ENCODE measurements at regions not wholly inside any gene's neighbourhood (a gene's known extent, or its start where the extent isn't known, plus 50 kb on each side); places are given as distances from the start of the nearest gene placed in this dataset.

GRCh38 chr2:113823716-113824595, 65.9 kb upstream of the ACTR3 start:
- DNase-seq (no peak), ATAC-seq (ENCODE audit: low read depth) (no peak)
- H3K4me2 ChIP-seq (ENCODE audit: low read depth, low read length), result no peak overlapping the region
- no peaks in the 10 kb centered on the region for H3K9me3 ChIP-seq (ENCODE audit: control insufficient read depth, insufficient read depth, low read length)
- no peak overlapping the region for H2AK5ac ChIP-seq (ENCODE audit: low read depth, low read length)
- no peak overlapping the region for H2BK5ac ChIP-seq (ENCODE audit: low read depth, low read length, poor library complexity, severe bottlenecking)
- intact Hi-C loops (cut with micrococcal nuclease), result no loop called here
- H2BK120ac ChIP-seq (ENCODE audit: low read depth, low read length), result no peak overlapping the region
- no peaks in the 10 kb centered on the region for H3K36me3 ChIP-seq (ENCODE audit: control insufficient read depth, insufficient read depth, low read length)
- no peak overlapping the region for H3K4ac ChIP-seq (ENCODE audit: low read depth, low read length)
- H3K14ac ChIP-seq (replicated peaks; ENCODE audit: low read depth, low read length), result no peak overlapping the region
- H2AFZ ChIP-seq (replicated peaks; ENCODE audit: low read length, poor library complexity), result no peak overlapping the region
- CTCF ChIA-PET, result no interaction called here
- POLR2A ChIA-PET (ENCODE audit: unreplicated experiment), result no interaction called here
- no TSS peak for BruUV-seq (replicated peaks)
- H4K5ac ChIP-seq (ENCODE audit: low read depth, low read length), result no peak overlapping the region
- H3K18ac ChIP-seq (ENCODE audit: low read depth, low read length), result no peak overlapping the region
- no peak overlapping the region for H3K23ac ChIP-seq (ENCODE audit: low read depth, low read length)
- TF ChIP-seq SMC3 (IDR thresholded peaks at IDR 0.05; ENCODE audit: low read depth, low read length), result no peak
- TF ChIP-seq RAD21 (IDR thresholded peaks at IDR 0.05; ENCODE audit: low read length), result no peak
- no peak for TF ChIP-seq RFX5 (IDR thresholded peaks at IDR 0.05; ENCODE audit: low read depth, low read length)
- TF ChIP-seq CHD1 (IDR thresholded peaks at IDR 0.05; ENCODE audit: low read depth, low read length), result no peak
- no peak for TF ChIP-seq ELK1 (IDR thresholded peaks at IDR 0.05; ENCODE audit: borderline replicate concordance, low read depth, low read length)
- TF ChIP-seq FOS (IDR thresholded peaks at IDR 0.05; ENCODE audit: low read depth, low read length), result no peak
- no peak for TF ChIP-seq BHLHE40 (IDR thresholded peaks at IDR 0.05; ENCODE audit: low read depth, low read length)
- no peak for TF ChIP-seq MXI1 (IDR thresholded peaks at IDR 0.05; ENCODE audit: borderline replicate concordance, low read depth, low read length)
- TF ChIP-seq MAFK (IDR thresholded peaks at IDR 0.05; ENCODE audit: low read depth, low read length), result no peak
- TF ChIP-seq CTCF (conservative IDR thresholded peaks at IDR 0.05; ENCODE audit: low read depth, low read length), result no peak
- no peak for TF ChIP-seq NFE2L2 (IDR thresholded peaks at IDR 0.05; ENCODE audit: low read depth, low read length)
- TF ChIP-seq USF2 (IDR thresholded peaks at IDR 0.05; ENCODE audit: low read depth, low read length), result no peak
- TF ChIP-seq POLR2A (IDR thresholded peaks at IDR 0.05; ENCODE audit: low read depth, low read length), result no peak
- TF ChIP-seq RCOR1 (IDR thresholded peaks at IDR 0.05; ENCODE audit: insufficient replicate concordance, low read length), result no peak
- TF ChIP-seq CEBPB (IDR thresholded peaks at IDR 0.05; ENCODE audit: low read depth, low read length), result no peak
- no peak for TF ChIP-seq MAZ (IDR thresholded peaks at IDR 0.05; ENCODE audit: borderline replicate concordance, low read depth, low read length)
- dilution Hi-C loops (cut with HindIII; ENCODE audit: low sequenced_read_pairs, unreplicated experiment), result no loop called here
- H3K27me3 ChIP-seq (ENCODE audit: control insufficient read depth, insufficient read depth, low read length), result no peaks in the 10 kb centered on the region
- no peak overlapping the region for H3K27ac ChIP-seq (ENCODE audit: insufficient read depth, low read length)
- in situ Hi-C loops (cut with MboI; ENCODE audit: low sequenced_read_pairs), result no loop called here
- H2BK20ac ChIP-seq (ENCODE audit: low read depth, low read length), result no peak overlapping the region
- no peak overlapping the region for H4K8ac ChIP-seq (ENCODE audit: low read depth in 2 of 2, low read length in 2 of 2)
- no peak overlapping the region for H3K9ac ChIP-seq (ENCODE audit: low read depth, low read length)
- no peak overlapping the region for H4K91ac ChIP-seq (ENCODE audit: insufficient read depth, low read depth, low read length)
- 0 out of 2 replicates have a peak, but pooled peaks cover 4% of the 10 kb centered on the region for H3K9me1 ChIP-seq (ENCODE audit: insufficient read depth, low read length)
- no peak overlapping the region for H2BK15ac ChIP-seq (ENCODE audit: low read depth, low read length)
- no peaks in the 10 kb centered on the region for H3K79me1 ChIP-seq (ENCODE audit: low read depth in 1 of 2, low read length in 2 of 2)
- no CpG with 5 or more reads among the region's 4 CpGs for WGBS, 2 experiments (ENCODE audit: extremely low coverage in 2 of 2, insufficient read length in 1 of 2)
- H3K4me3 ChIP-seq (ENCODE audit: insufficient read depth, low read depth, low read length), result no peak overlapping the region
- no peak overlapping the region for H2AK9ac ChIP-seq (replicated peaks; ENCODE audit: low read depth, low read length, poor library complexity)
- no peaks in the 10 kb centered on the region for H4K20me1 ChIP-seq (ENCODE audit: insufficient read depth, low read length)
- H3K56ac ChIP-seq (ENCODE audit: extremely low read depth, insufficient read depth, low read length), result no peak overlapping the region
- peaks cover 5% of the 10 kb centered on the region for H3K4me1 ChIP-seq (ENCODE audit: control insufficient read depth, insufficient read depth, low read length)
